Spleen (tissue), 11 donors: ENCODE measurements at regions not wholly inside any gene's neighbourhood (a gene's known extent, or its start where the extent isn't known, plus 50 kb on each side); places are given as distances from the start of the nearest gene placed in this dataset.
"Not testable (repeated sequence)": the region's sequence is repeated elsewhere in the genome, so short reads cannot be mapped to it uniquely, and the experiment has no call there.

Experiments
- DNase-seq: peaks from one replicate; pipeline ENCODE4 v3.0.0-alpha.2; 2020
- H3K27ac ChIP-seq, 8 donors: fragments of 200-600 bp; sonication (generic) in 7 of 8; 1 replicate in 4 of 8; 2 replicates in 4 of 8; pipeline versions ENCODE4 v1.5.0 to v1.8.0; 2016 to 2021; ENCODE audit warnings: inconsistent platforms in 4 of 8, mild to moderate bottlenecking in 4 of 8, moderate library complexity in 1 of 8
- H3K27me3 ChIP-seq, 7 donors: fragments of 200-600 bp; sonication (generic) in 6 of 7; replicated peaks in 1 of 7; 1 replicate in 4 of 7; 2 replicates in 3 of 7; pipeline versions ENCODE4 v1.5.0 to v1.8.0; 2016 to 2021; ENCODE audit warnings: inconsistent platforms in 3 of 7, mild to moderate bottlenecking in 1 of 7
- H3K36me3 ChIP-seq, 6 donors: fragments of 200-600 bp; sonication (generic) in 5 of 6; 1 replicate in 4 of 6; 2 replicates in 2 of 6; pipeline versions ENCODE4 v1.5.0 to v1.8.0; 2016 to 2021; ENCODE audit warnings: inconsistent platforms in 2 of 6
- H3K4me1 ChIP-seq, 6 donors: fragments of 200-600 bp; sonication (generic) in 5 of 6; 1 replicate in 3 of 6; 2 replicates in 3 of 6; pipeline versions ENCODE4 v1.5.0 to v1.8.0; 2016 to 2021; ENCODE audit warnings: inconsistent platforms in 3 of 6
- H3K4me3 ChIP-seq, 8 donors: fragments of 200-600 bp; sonication (generic) in 7 of 8; 1 replicate in 4 of 8; 2 replicates in 4 of 8; pipeline versions ENCODE4 v1.5.0 to v1.8.0; 2016 to 2021; ENCODE audit warnings: inconsistent platforms in 4 of 8, mild to moderate bottlenecking in 4 of 8, moderate library complexity in 2 of 8
- H3K9me3 ChIP-seq, 8 donors: fragments of 200-600 bp; sonication (generic) in 7 of 8; 1 replicate in 4 of 8; 2 replicates in 4 of 8; pipeline versions ENCODE4 v1.5.0 to v1.8.0; 2016 to 2021; ENCODE audit warnings: inconsistent platforms in 4 of 8
- CTCF ChIP-seq, 11 experiments: fragments of 200-600 bp in 7 of 11; fragments of 450-650 bp in 4 of 11; sonication (generic) in 4 of 11; IDR thresholded peaks in 8 of 11; conservative IDR thresholded peaks in 3 of 11; 1 replicate in 7 of 11; 2 replicates in 4 of 11; pipeline versions ENCODE4 v1.4.0 to v1.8.0; 2016 to 2021; ENCODE audit warnings: antibody characterized with exemption in 11 of 11, inconsistent platforms in 4 of 11, mild to moderate bottlenecking in 1 of 11
- POLR2A ChIP-seq, 3 donors: fragments of 450-650 bp; IDR thresholded peaks; one replicate each; pipeline ENCODE4 v1.5.1; 2017; ENCODE audit warnings: antibody characterized with exemption in 3 of 3, mild to moderate bottlenecking in 1 of 3
- POLR2AphosphoS5 ChIP-seq, 3 donors: sonication (generic); formaldehyde crosslinking; IDR thresholded peaks; one replicate each; pipeline ENCODE4 v1.5.1; 2017; ENCODE audit warnings: antibody characterized with exemption in 3 of 3
- WGBS, 5 donors: extraction: QIAGEN DNeasy Blood & Tissue Kit in 3 of 5; methylation state at CpG; one replicate each; pipeline versions ENCODE4 v1.1.5 to v1.1.7; 2013 to 2018; 5-methylcytosine and 5-hydroxymethylcytosine counted together
- intact Hi-C: fragments of 100-400 bp; cut with DNase I; formaldehyde crosslinking; loops from one replicate; pipeline ENCODE4 v1.15.0; 2023; ENCODE audit warnings: low total_unique reads
- donor health status: healthy with polysubstance abuse.
- donor health status: DM: no; HTN: no; CAD: no; lungs with moderate emphysema.
- donor health status: DM: no; HTN: no; CAD: no.
- donor health status: Bipolar disorder and iron deficiency.
- donor health status: healthy.
- donor health status: DM: no; HTN: no; CAD: no.
- donor health status: DM: yes; HTN: yes; CAD: no.

GRCh38 chrX:71822314-71822713 is 59.2 kb downstream of the CXorf49B start:
- H3K36me3 ChIP-seq, H3K9me3 ChIP-seq, intact Hi-C loops, H3K27ac ChIP-seq, H3K4me1 ChIP-seq, H3K27me3 ChIP-seq, H3K4me3 ChIP-seq: not testable (repeated sequence)
- WGBS, 5 donors: 60 to 87% (median 81%) methylated on average over 3 to 4 of the region's 4 CpGs
- DNase-seq: peak; percentile 27

GRCh38 chrX:71823391-71824057 is 60.4 kb downstream of the CXorf49B start:
- Histone ChIP-seq H3K36me3 (no peaks in the 10 kb centered on the region), H3K4me1 (no peaks in the 10 kb centered on the region), H3K4me3 (no peak overlapping the region), H3K27me3 (no peaks in the 10 kb centered on the region), H3K27ac (no peak overlapping the region), H3K9me3 (no peaks in the 10 kb centered on the region)
- intact Hi-C loops: no loop called here
- no peak for TF ChIP-seq POLR2AphosphoS5 (IDR thresholded peaks at IDR 0.05)
- no peak for TF ChIP-seq CTCF (IDR thresholded peaks at IDR 0.05 in 8 of 11, conservative IDR thresholded peaks at IDR 0.05 in 3 of 11)
- no peak for TF ChIP-seq POLR2A (IDR thresholded peaks at IDR 0.05)
- 74 to 87% (median 81%) methylated on average over 3 to 12 of the region's 12 CpGs for WGBS, 5 donors
- peak; percentile 47 for DNase-seq

- no peak overlapping the region for H3K27ac ChIP-seq
- WGBS, 5 donors: 38 to 90% (median 88%) methylated on average over 2 to 6 of the region's 6 CpGs; no CpG with 5 or more reads in 1 of the 5 donors
- peaks cover 0 to 14% (median 0%) of the 10 kb centered on the region in 7 donors for H3K27me3 ChIP-seq
- peak; percentile 62 for DNase-seq
- no peaks in the 10 kb centered on the region for H3K4me1 ChIP-seq
- intact Hi-C loops: no loop called here
- H3K9me3 ChIP-seq: peaks cover 0 to 12% (median 0%) of the 10 kb centered on the region in 8 donors
- no peaks in the 10 kb centered on the region for H3K36me3 ChIP-seq
- no peak overlapping the region for H3K4me3 ChIP-seq
- TF ChIP-seq POLR2A (IDR thresholded peaks at IDR 0.05) (no peak), POLR2AphosphoS5 (IDR thresholded peaks at IDR 0.05) (no peak), CTCF (IDR thresholded peaks at IDR 0.05 in 8 of 11, conservative IDR thresholded peaks at IDR 0.05 in 3 of 11) (no peak)
Observed at GRCh38 chrX:71828086-71828485, 64.9 kb downstream of the CXorf49B start.

- H3K27me3 ChIP-seq, H3K36me3 ChIP-seq, intact Hi-C loops, H3K4me3 ChIP-seq, DNase-seq, H3K4me1 ChIP-seq, H3K27ac ChIP-seq: not testable (repeated sequence)
- H3K9me3 ChIP-seq: peaks cover 0 to 28% (median 9%) of the 10 kb centered on the region in 8 donors
- WGBS, 5 donors: 64 to 77% (median 70%) methylated on average over 4 of the region's 4 CpGs
Observed at GRCh38 chrX:71838092-71838491, 72.6 kb upstream of the NHSL2 start.

- intact Hi-C loops: no loop called here
- 53 to 93% (median 60%) methylated on average over 1 of the region's 1 CpG for WGBS, 5 donors
Observed at GRCh38 chrX:71846429-71846828, 64.2 kb upstream of the NHSL2 start.

More at GRCh38 chrX:71846429-71846828, 64.2 kb upstream of the NHSL2 start:
- Histone ChIP-seq H3K27me3 (peaks cover 0 to 17% (median 0%) of the 10 kb centered on the region in 7 donors), H3K4me3 (no peak overlapping the region), H3K9me3 (peaks cover 0 to 12% (median 2%) of the 10 kb centered on the region in 8 donors), H3K4me1 (no peaks in the 10 kb centered on the region), H3K27ac (no peak overlapping the region), H3K36me3 (no peaks in the 10 kb centered on the region)
- no peak for DNase-seq
- TF ChIP-seq CTCF (IDR thresholded peaks at IDR 0.05 in 8 of 11, conservative IDR thresholded peaks at IDR 0.05 in 3 of 11) (no peak), POLR2AphosphoS5 (IDR thresholded peaks at IDR 0.05) (no peak), POLR2A (IDR thresholded peaks at IDR 0.05) (no peak)
